HG03432 (cell line): ENCODE measurements at regions not wholly inside any gene's neighbourhood (a gene's known extent, or its start where the extent isn't known, plus 50 kb on each side); places are given as distances from the start of the nearest gene placed in this dataset.

Experiments used
- ATAC-seq: cut with Tn5 transposase; IDR thresholded peaks from one replicate; pipeline ENCODE4 v1.9.1; 2021; ENCODE audit warnings: mild to moderate bottlenecking, moderate library complexity; ENCODE audit not compliant: unreplicated experiment

DNA sequence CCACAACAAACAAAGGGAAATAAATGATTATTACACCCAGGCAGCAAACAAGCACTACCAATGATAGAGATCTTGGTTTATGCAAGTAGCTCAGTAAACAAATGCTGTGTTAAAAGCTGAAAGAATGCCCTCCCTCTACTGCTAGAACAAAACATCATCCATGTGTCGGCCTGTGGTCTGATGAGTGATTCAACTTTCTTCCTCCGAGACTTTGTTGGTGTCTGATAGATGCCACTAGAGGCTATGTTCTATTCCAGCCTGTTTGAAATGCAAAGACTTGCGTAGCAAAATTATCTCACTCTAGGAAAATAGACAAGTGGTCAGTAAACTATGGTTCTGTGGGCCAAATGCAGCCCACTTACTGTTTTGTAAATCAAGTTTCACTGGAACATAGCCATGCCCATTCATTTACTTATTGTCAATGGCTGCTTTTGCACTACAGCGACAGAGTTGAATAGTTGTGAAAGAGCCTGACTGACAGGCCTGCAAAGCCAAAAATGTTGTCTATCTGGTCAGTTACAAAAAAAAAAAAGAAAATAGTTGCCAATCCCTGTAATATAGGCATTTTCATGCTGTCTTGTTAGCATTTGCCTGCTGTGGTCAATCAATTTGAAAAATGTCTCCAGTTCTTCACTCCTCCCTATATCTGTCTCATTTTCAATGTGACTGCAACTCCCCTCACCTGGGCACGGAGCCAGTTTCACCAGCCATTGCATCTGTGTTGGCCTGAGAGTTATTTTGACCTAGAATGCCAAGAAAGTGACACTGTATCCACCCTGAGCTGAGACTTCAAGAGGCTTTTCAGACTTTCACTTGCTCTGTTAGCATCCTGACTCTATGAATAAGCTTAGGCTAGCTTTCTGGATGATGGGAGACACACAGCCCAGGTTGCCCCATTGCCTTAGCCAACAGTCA, 544.6 kb upstream of the BTBD3 start:
- no peak for ATAC-seq

DNA sequence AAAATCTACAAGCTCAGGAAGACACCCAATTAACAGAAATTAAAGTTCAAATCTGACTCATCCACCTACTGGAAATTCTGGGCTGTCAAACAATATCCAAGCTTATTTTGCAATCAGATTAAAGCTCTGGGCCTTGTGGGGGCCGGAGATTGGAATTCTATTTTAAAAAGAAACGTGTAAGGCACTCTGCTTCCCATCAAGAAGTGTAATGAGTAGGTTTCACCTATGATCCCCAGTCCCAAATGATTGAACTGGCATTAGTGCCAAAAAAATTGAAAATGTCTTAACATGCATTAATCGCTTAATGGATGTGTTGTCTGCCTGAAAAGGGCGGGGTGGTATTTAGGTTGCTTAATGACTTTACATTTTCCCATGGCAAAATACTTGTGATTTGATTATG, 542.4 kb upstream of the BTBD3 start:
- no peak for ATAC-seq

DNA sequence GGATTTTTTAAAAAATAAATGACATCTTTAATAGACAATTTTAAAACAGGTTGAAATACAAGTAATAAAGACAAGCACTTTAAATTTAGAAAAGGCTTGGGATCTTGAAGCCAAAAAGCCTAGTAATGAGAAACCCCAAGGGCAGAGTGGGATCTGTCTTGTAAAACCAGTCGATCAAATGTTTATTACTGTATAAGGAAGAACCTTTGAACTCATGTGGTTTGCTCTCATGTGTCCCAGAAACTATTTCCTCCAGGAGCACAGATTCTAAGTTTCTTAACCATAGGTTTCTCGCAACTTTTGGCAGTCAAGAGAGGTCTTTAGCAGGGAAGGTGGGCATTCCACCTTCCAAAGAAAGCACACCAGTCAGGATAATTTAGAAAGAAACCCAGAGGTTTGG, 541.7 kb upstream of the BTBD3 start:
- no peak for ATAC-seq

DNA sequence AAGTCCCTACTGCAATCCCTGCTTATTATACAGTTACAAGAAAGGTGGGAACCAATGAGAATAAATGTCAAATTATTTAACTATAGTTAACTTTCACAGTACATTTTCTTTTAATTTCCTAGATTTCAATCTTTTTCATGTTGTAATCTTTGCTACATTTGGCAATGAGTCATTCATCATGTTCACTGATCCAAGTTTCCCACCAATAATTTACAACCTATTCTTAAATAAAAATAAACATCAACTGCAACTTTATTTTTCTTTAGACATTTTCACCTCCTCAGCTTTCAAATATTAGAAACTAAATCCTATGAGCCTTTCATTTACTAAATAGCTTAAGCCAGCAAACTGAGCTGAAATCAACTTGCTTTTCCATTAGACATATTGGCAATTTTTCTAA, 541.3 kb upstream of the BTBD3 start:
- no peak for ATAC-seq

DNA sequence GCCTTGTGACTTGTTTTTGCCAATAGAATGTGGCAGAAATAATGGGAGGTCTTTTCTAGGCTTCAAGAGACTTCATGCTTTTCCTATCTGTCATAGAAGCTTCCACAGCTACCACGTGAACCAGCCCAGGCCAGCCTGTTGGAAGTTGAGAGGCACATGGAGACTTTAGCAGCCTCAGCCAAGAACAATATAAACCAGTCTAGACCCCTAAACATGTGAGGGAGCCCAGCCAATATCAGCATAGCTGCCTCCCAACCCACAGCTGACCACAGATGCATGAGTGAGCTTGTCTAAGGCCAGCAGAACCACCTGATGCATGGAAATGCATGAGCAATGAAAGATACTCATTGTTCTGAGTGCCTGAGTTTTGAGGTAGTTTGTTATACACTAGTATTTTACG, 540.7 kb upstream of the BTBD3 start:
- no peak for ATAC-seq

DNA sequence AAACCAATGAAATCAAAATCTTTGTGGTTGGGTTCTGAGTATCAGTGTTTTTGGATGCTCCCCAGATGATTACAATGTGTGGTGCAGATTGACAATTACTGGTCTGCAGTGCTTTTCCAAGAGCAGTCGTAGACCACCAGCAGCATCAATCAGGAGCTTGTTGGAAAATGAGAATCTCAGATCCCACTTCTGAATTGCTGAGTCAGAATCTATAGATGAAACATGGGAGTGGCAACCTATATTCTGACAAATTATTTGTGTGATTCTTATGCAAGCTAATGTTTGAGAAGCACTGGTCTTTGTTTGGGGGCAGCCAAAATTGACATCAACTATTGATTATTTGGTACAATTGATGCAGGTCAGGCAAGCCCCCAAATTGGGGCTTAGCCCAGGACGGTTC, 539.9 kb upstream of the BTBD3 start:
- no peak for ATAC-seq

DNA sequence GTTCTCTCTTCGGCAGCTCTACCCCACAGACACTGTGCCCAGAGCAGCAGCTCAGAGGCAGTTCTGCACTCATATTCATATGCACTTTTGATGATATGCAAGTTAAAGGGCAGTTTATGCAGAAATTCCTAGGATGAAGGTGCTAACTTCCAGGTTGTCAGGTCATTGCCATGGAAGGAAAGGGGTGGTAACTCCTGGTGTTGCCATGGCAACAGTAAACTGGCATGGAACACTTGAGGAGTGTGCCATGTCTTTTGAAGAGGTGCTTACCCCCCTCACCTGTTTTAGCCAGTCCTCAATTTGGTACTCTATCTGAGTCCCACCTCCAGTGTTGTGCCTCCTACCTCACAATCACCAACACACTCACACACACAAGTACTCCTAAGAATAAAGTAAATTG, 539.4 kb upstream of the BTBD3 start:
- no peak for ATAC-seq

DNA sequence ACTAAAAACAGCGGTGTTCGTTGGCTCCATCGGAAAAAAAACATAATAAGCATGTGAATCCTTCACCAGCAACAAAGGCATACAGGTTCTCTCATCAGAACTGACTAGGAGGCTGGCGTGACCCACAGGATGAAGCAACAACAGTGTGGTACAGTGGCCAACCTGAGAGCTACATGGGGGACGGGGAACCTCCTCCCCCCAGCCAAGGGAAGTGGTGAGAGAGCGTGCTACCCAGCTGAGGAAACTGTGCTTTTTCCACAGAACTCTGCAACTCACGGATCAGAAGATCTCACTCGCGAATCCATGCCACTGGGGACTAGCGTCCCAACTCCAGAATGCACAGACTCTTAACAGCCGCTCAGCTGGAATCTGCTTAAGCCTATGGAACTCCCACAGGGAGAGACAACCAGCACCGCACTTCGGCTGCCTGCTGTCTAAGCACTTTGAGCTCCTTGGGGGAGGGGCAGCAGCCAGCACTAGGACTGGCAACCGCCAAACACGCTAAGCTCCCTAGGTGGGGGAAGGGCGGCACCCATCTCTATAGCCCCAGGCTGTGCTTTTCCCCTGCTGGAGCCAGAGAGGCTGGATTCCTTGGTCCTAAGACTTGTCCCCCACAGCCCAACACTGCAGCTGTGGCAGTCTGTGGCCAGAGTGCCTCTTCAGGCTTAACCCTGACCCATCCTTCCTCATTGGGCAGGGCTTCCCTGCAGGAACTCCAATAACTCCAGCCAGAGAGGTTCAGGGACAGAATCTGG, 538.3 kb upstream of the BTBD3 start:
- ATAC-seq: peak; percentile 13

DNA sequence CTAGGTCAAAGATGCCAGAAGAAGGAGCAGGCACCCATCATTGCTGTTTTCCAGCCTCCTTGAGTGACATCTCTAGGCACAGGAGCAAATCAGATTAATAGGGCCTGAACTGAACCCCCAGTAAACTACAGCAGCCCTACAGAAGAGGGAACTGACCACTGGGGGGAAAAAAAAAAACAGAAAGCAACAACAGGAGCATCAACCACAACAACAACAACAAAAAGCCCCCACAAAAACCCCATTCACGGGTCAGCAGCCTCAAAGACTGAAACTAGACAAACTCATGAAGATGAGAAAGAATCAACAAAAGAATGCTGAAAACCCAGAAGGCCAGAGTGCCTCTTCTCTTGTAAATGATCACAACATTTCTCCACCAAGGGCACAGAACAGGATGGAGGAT, 537.4 kb upstream of the BTBD3 start:
- peak; percentile 70 for ATAC-seq

DNA sequence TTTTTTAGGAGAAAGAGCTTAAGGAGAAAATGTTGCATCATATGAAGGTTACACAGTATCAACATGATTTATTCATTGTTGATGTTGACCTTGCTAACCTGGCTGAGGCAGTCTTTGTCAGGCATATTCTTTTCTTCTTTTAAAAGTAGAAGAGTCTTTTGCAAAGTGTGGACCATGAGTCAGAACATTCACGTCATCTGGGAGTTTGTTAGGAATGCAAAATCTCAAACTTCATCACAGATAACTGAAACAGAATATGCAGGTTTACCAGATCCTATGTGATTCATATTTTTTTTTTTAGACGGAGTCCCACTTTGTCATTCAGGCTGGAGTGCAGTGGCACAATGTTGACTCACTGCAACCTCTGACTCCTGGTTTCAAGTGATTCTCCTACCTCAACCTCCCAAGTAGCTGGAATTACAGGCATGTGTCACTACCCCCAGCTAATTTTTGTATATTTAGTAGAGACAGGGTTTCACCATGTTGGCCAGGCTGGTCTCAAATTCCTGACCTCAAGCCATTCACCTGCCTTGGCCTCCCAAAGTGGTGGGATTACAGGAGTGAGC, 530.4 kb upstream of the BTBD3 start:
- ATAC-seq: no peak

DNA sequence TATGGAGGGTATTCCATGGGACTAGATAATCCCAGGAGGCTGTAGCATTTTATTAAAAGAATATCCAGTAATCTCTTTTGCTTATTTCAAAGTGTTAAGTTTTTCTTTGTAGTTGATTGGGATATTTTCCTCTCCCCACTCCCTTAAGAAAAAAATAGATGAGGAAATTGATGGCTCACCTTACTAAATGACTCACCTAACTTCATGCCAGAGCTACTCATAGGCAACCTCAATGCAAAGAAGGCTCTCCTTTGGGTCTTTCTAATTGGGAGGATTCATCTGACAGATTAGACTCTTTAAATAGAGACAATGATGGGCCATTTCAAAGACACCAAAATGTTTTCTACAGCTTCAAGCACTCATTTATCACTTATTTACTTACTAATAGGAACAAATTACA, 528.5 kb upstream of the BTBD3 start:
- ATAC-seq: no peak

DNA sequence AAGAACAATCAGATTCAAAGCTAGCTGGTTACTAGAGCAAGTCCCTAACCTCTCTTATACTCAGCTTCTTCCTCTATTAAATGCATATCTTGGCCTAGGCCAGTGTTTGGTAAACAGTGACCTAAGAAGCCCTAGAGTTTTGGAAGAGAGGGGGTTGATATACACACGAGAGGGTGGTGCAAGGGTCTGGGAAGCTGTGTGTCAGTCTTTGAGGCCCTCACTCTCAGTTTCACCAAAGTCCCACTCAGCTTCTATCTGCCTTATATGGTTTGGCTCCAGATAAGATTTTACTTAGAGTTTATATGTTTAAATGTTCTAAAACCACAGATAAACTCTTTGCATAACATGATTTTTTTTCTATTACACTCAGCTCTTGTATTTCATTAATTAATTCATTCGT, 526.1 kb upstream of the BTBD3 start:
- ATAC-seq: no peak

DNA sequence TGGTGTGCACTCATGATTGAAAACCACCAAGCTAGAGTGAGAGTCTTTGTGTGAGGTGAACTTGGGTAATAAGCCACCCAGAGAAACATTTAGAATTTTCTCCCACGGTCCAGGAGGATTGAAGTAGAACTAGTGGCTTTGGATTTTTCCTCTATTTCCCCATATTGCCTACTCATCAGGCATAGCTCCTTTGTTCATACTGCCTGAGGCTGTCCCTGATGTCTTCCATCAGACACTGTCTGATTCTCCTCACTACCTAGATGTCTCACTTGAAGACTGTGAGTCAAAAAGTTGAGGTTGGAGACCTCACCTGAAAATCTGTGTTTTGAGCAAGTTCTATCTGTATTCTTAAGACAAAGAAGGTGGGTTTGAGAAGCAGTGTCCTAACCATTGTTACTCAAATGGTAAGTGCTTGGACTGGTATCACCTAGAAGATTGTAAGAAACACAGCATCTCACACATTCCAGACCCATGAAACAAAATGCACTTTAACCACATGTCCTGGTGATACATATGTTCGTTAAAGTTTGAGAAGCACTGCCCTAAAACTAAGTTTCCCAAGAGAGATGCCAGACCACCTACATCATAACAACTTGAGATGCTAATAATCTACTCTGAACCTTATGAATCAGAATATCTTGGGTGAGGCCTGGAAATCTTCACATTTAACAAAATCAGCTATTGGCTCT, 523.4 kb upstream of the BTBD3 start:
- peak; percentile 32 for ATAC-seq

DNA sequence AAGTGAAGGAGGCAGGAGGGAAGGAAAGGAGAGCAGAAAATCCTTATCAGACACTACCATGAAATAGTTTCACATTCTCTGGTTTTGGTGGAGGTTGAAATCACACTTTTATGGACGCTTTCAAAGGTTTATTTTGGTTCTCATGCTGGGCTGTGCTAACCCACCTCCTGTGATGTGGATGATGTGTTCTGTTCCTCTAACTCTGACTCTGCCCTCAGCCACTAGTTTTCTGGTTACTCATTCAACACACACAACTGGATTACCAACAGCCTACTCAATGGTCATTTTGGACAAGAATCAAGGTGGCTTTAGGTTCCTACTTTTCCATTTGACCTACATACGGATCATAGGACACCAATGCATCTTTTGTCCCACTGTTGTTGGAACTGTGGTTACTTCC, 522.1 kb upstream of the BTBD3 start:
- no peak for ATAC-seq

DNA sequence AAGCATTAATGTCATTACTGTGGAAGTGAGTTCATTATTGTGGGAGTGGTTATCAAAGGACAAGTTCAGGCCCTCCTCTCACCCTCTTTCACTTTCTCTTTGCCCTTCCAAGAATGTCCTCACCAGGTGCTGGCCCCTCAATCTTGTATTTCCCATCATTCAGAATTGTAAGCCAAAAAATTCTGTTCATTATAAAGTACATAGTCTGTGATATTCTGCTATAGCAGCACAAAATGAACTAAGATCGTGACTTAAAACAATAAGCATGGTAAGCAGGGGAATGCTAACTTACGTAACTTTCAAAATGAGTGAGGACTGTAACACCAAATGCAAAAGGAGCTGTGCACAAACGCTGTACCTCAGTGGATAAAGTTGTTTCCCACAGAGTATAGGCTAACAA, 515.7 kb upstream of the BTBD3 start:
- peak; percentile 89 for ATAC-seq

DNA sequence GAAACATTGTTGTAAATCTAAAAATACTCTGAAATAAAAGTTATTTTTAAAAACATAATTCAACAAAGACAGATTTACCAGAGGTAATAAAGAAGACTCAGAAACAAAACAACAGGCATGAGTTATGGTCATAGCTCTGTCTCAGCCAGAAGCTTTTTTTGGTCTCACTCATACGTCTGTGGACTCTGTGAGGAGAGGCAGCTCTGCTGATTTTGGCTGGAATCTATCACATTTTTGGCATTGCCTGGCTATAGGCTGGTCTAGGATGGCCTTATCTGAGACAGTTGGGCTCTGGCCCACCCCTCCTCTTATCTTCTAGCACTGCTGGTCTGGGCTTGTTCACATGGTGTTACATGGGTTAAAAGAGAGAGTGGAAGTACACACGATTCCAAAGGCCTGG, 514.0 kb upstream of the BTBD3 start:
- ATAC-seq: no peak

DNA sequence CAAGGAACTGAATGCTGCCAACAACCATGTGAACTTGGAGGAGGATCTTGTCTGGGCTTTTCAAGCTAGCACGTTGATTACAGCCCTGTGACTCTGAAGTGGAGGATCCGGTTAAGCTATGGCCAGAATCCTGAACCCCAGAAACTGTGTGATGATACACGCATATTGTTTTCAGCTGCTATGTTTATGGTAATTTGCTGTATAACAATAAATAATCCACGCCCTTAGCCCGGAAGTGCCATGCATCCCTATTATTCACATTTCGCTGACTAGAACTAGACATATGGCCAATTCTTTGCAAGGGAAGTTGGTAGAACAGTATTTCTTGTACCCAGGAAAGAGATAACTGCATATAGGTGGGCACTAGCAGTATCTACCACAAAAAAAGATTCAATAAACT, 510.8 kb upstream of the BTBD3 start:
- no peak for ATAC-seq

DNA sequence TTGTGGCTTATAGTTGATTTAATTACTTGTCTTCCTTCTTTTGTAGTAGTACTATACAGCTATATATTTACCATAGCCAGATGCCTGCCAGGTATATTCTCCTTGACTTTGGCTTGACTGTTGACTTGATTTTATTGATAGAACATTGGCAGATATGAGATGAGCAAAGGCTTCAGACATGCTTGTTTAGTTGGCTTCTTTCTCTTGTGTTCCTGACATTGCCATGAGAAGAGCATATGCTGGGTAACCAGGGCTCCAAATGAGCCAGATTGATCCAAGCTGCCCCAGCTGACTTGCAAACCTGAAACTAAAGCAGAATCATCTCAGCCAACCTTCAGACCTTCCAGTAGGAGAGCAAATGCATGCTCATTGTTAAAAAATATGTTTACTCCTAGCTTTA, 508.1 kb upstream of the BTBD3 start:
- ATAC-seq: no peak

DNA sequence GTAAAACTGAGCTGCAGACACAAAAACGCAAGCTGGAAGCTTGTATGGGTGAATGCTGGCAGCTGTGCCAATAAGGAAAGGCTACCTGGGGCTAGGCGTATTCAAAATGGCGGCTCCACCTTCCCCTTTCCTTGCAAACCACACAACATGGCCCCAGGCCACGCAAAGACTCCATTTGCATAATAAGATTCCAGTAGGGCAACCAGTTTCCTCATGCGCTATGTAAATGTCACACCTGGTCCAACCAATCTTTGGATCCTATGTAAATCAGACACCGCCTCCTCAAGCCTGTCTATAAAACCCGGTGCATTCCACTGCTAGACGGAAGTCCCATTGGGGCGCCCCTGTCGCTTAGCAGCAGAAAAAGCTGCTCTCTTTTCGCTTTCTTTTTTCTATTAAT, 505.9 kb upstream of the BTBD3 start:
- no peak for ATAC-seq

DNA sequence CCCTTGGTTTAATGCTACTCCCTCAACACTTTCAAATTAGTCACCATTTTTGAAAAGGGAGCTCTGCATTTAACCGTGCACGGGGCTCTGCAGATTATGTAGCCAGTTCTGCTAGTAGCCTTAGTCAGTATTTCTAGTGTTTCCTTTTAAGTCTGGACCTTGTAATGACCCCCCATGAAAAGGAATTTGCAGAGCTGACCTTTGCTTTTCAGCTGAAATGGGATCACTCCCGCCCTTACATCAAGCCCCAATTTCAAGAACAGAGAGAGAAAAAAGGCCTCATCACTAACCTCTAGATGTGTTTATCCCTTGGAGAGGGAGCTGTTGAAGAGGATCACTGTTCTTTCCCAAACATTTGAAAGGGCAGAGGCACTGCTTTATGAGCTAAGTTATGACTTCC, 490.7 kb upstream of the BTBD3 start:
- no peak for ATAC-seq

DNA sequence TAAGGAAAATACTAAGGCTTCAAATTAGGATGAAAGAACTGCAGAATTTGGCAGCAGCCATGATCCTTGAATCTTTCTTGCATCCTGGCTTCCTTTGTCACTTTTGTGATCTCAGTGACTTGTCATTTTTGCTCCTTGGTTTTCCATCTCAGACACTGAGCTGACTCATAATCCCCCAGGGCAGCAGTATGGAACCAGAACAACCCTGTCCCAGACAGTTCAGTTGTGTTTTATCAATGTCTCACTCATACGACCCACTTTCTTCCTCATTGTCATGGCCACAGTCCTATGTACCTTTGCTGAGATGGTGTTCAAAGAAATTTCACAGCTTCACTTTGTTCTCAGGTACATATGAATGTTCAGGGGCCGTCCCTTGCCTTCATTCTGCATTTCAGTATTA, 488.5 kb upstream of the BTBD3 start:
- no peak for ATAC-seq
